H1 (cell line): ENCODE measurements at regions not wholly inside any gene's neighbourhood (a gene's known extent, or its start where the extent isn't known, plus 50 kb on each side); places are given as distances from the start of the nearest gene placed in this dataset.

Experiments
- CTCF ChIA-PET: fragments of 300-600 bp; sonication (Branson Sonifier 250); formaldehyde crosslinking; loops from one replicate; lab custom pipeline; 2021; ENCODE audit not compliant: partially characterized antibody; lab: Charles Lee
- POLR2A ChIA-PET: fragments of 300-600 bp; sonication (Branson Sonifier 250); formaldehyde crosslinking; loops from one replicate; lab custom pipeline; 2021; ENCODE audit warnings: inconsistent platforms; ENCODE audit not compliant: partially characterized antibody; lab: Charles Lee
- DNase-seq, 2 experiments: peaks; one replicate each; pipeline versions ENCODE4 v3.0.0 to v3.0.0-alpha.2; 2010 to 2022; ENCODE audit warnings: low spot score in 2 of 2, low read depth in 1 of 2, mixed read lengths in 1 of 2
- FAIRE-seq: peaks from 2 replicates; lab custom pipeline; 2011; peaks lifted over from hg19 to GRCh38; lab: Jason Lieb, UNC
- H2AFZ ChIP-seq: 2 replicates; pipeline ENCODE4 v1.8.1; 2012; ENCODE audit warnings: low read length, inconsistent platforms
- H2AK5ac ChIP-seq: 2 replicates; pipeline ENCODE4 v1.6.1; 2013; ENCODE audit warnings: low read depth, low read length
- H2BK120ac ChIP-seq: replicated peaks from 2 replicates; pipeline ENCODE3; 2013; ENCODE audit warnings: low read depth, low read length, inconsistent platforms
- H2BK12ac ChIP-seq: 2 replicates; pipeline ENCODE4 v1.6.1; 2013; ENCODE audit warnings: low read depth, low read length
- H2BK15ac ChIP-seq: 2 replicates; pipeline ENCODE4 v1.6.1; 2013; ENCODE audit warnings: low read length
- H2BK20ac ChIP-seq: 2 replicates; pipeline ENCODE4 v1.6.1; 2013; ENCODE audit warnings: low read length
- H2BK5ac ChIP-seq: 2 replicates; pipeline ENCODE4 v1.6.1; 2013; ENCODE audit warnings: low read depth, low read length
- H3K14ac ChIP-seq: 2 replicates; pipeline ENCODE4 v1.6.1; 2013; ENCODE audit warnings: inconsistent platforms; ENCODE audit not compliant: insufficient read length
- H3K18ac ChIP-seq: 2 replicates; pipeline ENCODE4 v1.6.1; 2013; ENCODE audit warnings: low read length; ENCODE audit errors: extremely low read depth
- H3K23ac ChIP-seq: 2 replicates; pipeline ENCODE4 v1.6.1; 2013; ENCODE audit warnings: inconsistent platforms; ENCODE audit not compliant: insufficient read length
- H3K23me2 ChIP-seq: 2 replicates; pipeline ENCODE4 v1.6.1; 2013; ENCODE audit warnings: low read depth, low read length
- H3K27ac ChIP-seq: 2 replicates; pipeline ENCODE4 v1.6.1; 2011; ENCODE audit warnings: low read depth, low read length, inconsistent platforms
- H3K27me3 ChIP-seq, 4 experiments: replicated peaks in 1 of 4; 1 replicate in 1 of 4; 2 replicates in 3 of 4; pipeline versions ENCODE4 v1.6.1 to v1.8.1; 2011 to 2013; ENCODE audit warnings: low read length in 3 of 4, mild to moderate bottlenecking in 3 of 4, inconsistent platforms in 2 of 4, mixed read lengths in 2 of 4, moderate library complexity in 1 of 4; ENCODE audit not compliant: control insufficient read depth in 3 of 4, insufficient read depth in 3 of 4; ENCODE audit errors: extremely low read depth in 1 of 4
- H3K36me3 ChIP-seq, 4 experiments: 2 replicates each; pipeline versions ENCODE4 v1.6.1 to v1.8.1; 2011 to 2013; ENCODE audit warnings: mild to moderate bottlenecking in 4 of 4, low read length in 3 of 4, moderate library complexity in 2 of 4, control low read depth in 1 of 4, inconsistent platforms in 1 of 4; ENCODE audit not compliant: insufficient read depth in 4 of 4, control insufficient read depth in 2 of 4
- H3K4ac ChIP-seq: replicated peaks from 2 replicates; pipeline ENCODE3; 2013; ENCODE audit warnings: low read length, low read depth, mixed read lengths, inconsistent platforms; ENCODE audit not compliant: insufficient read length
- H3K4me1 ChIP-seq, 4 experiments: replicated peaks in 1 of 4; 1 replicate in 1 of 4; 2 replicates in 3 of 4; pipeline versions ENCODE4 v1.6.1 to v1.8.1; 2011 to 2013; ENCODE audit warnings: low read length in 3 of 4, inconsistent platforms in 2 of 4, mixed read lengths in 1 of 4; ENCODE audit not compliant: insufficient read depth in 4 of 4, control insufficient read depth in 3 of 4
- H3K4me2 ChIP-seq, 2 experiments: 2 replicates each; pipeline versions ENCODE4 v1.6.1 to v1.8.1; 2011 to 2013; ENCODE audit warnings: low read depth in 2 of 2, low read length in 2 of 2, control low read depth in 1 of 2, inconsistent platforms in 1 of 2, mild to moderate bottlenecking in 1 of 2; ENCODE audit not compliant: insufficient read depth in 1 of 2
- H3K4me3 ChIP-seq, 4 experiments: fragments of 200-600, 300-600 bp in 1 of 4; sonication (generic), shearing (Covaris generic), sonication (Bioruptor Twin) in 1 of 4; 2 replicates each; pipeline versions ENCODE4 v1.5.1 to v1.8.1; 2011 to 2016; ENCODE audit warnings: low read length in 4 of 4, low read depth in 3 of 4, control low read depth in 2 of 4, inconsistent platforms in 2 of 4, mild to moderate bottlenecking in 2 of 4, mixed read lengths in 1 of 4, moderate library complexity in 1 of 4; ENCODE audit not compliant: insufficient read depth in 2 of 4; ENCODE audit errors: extremely low read depth in 1 of 4
- H3K56ac ChIP-seq: replicated peaks from 2 replicates; pipeline ENCODE3; 2013; ENCODE audit warnings: low read depth, mild to moderate bottlenecking, mixed read lengths, low read length, inconsistent platforms; ENCODE audit not compliant: insufficient read length
- H3K79me1 ChIP-seq: 2 replicates; pipeline ENCODE4 v1.6.1; 2013; ENCODE audit warnings: low read depth, low read length, control low read depth
- H3K79me2 ChIP-seq, 2 experiments: 2 replicates each; pipeline versions ENCODE4 v1.6.1 to v1.8.1; 2012 to 2013; ENCODE audit warnings: low read length in 2 of 2, mild to moderate bottlenecking in 2 of 2, inconsistent platforms in 1 of 2; ENCODE audit not compliant: insufficient read depth in 2 of 2, control insufficient read depth in 1 of 2
- H3K9ac ChIP-seq, 4 experiments: replicated peaks in 1 of 4; 1 replicate in 1 of 4; 2 replicates in 3 of 4; pipeline versions ENCODE4 v1.6.1 to v1.8.1; 2011 to 2013; ENCODE audit warnings: low read depth in 3 of 4, low read length in 3 of 4, control low read depth in 2 of 4, mild to moderate bottlenecking in 2 of 4, moderate library complexity in 2 of 4, inconsistent platforms in 1 of 4; ENCODE audit errors: extremely low read depth in 1 of 4
- H3K9me3 ChIP-seq, 2 experiments: 2 replicates each; pipeline versions ENCODE4 v1.6.1 to v1.8.1; 2012 to 2013; ENCODE audit warnings: mild to moderate bottlenecking in 2 of 2, moderate library complexity in 2 of 2, control low read depth in 1 of 2, inconsistent platforms in 1 of 2, low read depth in 1 of 2, low read length in 1 of 2, mixed read lengths in 1 of 2; ENCODE audit not compliant: insufficient read depth in 2 of 2
- H4K20me1 ChIP-seq, 2 experiments: replicated peaks in 1 of 2; 2 replicates each; pipeline versions ENCODE3 to v1.8.1; 2011 to 2013; ENCODE audit warnings: inconsistent platforms in 2 of 2, low read length in 2 of 2, mild to moderate bottlenecking in 1 of 2; ENCODE audit not compliant: insufficient read depth in 2 of 2, control insufficient read depth in 1 of 2
- H4K5ac ChIP-seq: 2 replicates; pipeline ENCODE4 v1.6.1; 2013; ENCODE audit warnings: low read length, low read depth, mixed read lengths, inconsistent platforms; ENCODE audit not compliant: insufficient read length
- H4K8ac ChIP-seq: 2 replicates; pipeline ENCODE4 v1.8.0; 2013; ENCODE audit warnings: mild to moderate bottlenecking, moderate library complexity, low read length, inconsistent platforms; ENCODE audit not compliant: insufficient read depth; ENCODE audit errors: extremely low read depth
- H4K91ac ChIP-seq: replicated peaks from 2 replicates; pipeline ENCODE3; 2013; ENCODE audit warnings: low read length, mixed read lengths, inconsistent platforms; ENCODE audit not compliant: insufficient read length
- WGBS, 2 experiments: shearing (Covaris generic) in 1 of 2; methylation state at CpG; one replicate each; pipeline versions ENCODE4 v1.1.6 to v1.1.7; 2013 to 2015; ENCODE audit warnings: low lambda C conversion rate in 2 of 2, mixed read lengths in 2 of 2, inconsistent platforms in 1 of 2, low coverage in 1 of 2, missing lambda C conversion rate in 1 of 2; ENCODE audit not compliant: insufficient replicate concordance in 2 of 2, insufficient coverage in 1 of 2, insufficient read length in 1 of 2; ENCODE audit errors: extremely low coverage in 1 of 2, missing lambda C conversion rate in 1 of 2; 5-methylcytosine and 5-hydroxymethylcytosine counted together
- TF ChIP-seq, protein P1 (sequence below): fragments of 300-600 bp; sonication (generic); IDR thresholded peaks from 2 replicates; pipeline ENCODE4 v1.7.1; 2012; ENCODE audit warnings: low read length, moderate library complexity, mild to moderate bottlenecking, inconsistent platforms; ENCODE audit not compliant: insufficient replicate concordance

DNA sequence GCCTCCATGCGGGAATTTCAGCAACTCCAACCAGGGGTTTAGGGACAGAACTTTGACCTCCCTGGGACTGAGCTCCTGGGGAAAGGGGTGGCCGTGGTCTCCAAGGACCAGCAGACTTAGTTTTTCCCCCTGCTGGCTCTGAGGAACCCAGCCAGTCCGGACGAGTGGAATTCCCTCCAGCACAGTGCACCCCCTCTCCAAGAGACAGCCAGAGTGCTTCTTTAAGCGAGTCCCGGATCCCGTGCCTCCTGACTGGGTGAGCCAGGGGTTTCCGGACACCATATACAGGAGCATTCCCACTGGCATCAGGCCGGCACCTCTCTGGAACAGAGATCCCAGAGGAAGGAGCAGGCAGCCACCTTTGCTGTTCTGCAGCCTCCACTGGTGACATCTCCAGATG lies 459.5 kb downstream of the OCA2 start:
- H2BK15ac ChIP-seq: no peak overlapping the region
- H2BK120ac ChIP-seq: no peak overlapping the region
- H3K79me2 ChIP-seq: no peaks in the 10 kb centered on the region
- H3K4me1 ChIP-seq: peaks cover 2 to 11% (median 4%) of the 10 kb centered on the region in 4 experiments; a peak in 5 of 7 replicates
- no peak overlapping the region for H2BK20ac ChIP-seq
- H3K14ac ChIP-seq: no peak overlapping the region
- no peak overlapping the region for H3K23ac ChIP-seq
- H4K20me1 ChIP-seq: no peaks in the 10 kb centered on the region
- H3K18ac ChIP-seq: no peak overlapping the region
- H2AK5ac ChIP-seq: no peak overlapping the region
- no peaks in the 10 kb centered on the region for H3K27me3 ChIP-seq
- 0 out of 2 replicates have a peak, but pooled peaks cover 1% of the 10 kb centered on the region for H3K23me2 ChIP-seq
- no peaks in the 10 kb centered on the region; a peak in 1 of 8 replicates for H3K36me3 ChIP-seq
- H2BK12ac ChIP-seq: no peak overlapping the region
- H4K5ac ChIP-seq: no peak overlapping the region
- H2AFZ ChIP-seq: no peak overlapping the region; the same call in 1 of the 2 replicates
- H4K8ac ChIP-seq: no peak overlapping the region
- H3K4me3 ChIP-seq: no peak overlapping the region
- H3K56ac ChIP-seq: no peak overlapping the region
- H2BK5ac ChIP-seq: no peak overlapping the region
- no peak for FAIRE-seq
- H3K4me2 ChIP-seq: no peak overlapping the region
- ChIA-PET POLR2A (no interaction called here), CTCF (no interaction called here)
- H3K4ac ChIP-seq: no peak overlapping the region
- H3K79me1 ChIP-seq: no peaks in the 10 kb centered on the region
- no peak overlapping the region for H3K9ac ChIP-seq
- no peak overlapping the region for H3K27ac ChIP-seq
- H4K91ac ChIP-seq: no peak overlapping the region
- WGBS, 2 experiments: 95% methylated on average over 8 of the region's 9 CpGs; no CpG with 5 or more reads in 1 of the 2 experiments
- no peaks in the 10 kb centered on the region for H3K9me3 ChIP-seq
- no peak for DNase-seq
- TF ChIP-seq, protein P1, sequence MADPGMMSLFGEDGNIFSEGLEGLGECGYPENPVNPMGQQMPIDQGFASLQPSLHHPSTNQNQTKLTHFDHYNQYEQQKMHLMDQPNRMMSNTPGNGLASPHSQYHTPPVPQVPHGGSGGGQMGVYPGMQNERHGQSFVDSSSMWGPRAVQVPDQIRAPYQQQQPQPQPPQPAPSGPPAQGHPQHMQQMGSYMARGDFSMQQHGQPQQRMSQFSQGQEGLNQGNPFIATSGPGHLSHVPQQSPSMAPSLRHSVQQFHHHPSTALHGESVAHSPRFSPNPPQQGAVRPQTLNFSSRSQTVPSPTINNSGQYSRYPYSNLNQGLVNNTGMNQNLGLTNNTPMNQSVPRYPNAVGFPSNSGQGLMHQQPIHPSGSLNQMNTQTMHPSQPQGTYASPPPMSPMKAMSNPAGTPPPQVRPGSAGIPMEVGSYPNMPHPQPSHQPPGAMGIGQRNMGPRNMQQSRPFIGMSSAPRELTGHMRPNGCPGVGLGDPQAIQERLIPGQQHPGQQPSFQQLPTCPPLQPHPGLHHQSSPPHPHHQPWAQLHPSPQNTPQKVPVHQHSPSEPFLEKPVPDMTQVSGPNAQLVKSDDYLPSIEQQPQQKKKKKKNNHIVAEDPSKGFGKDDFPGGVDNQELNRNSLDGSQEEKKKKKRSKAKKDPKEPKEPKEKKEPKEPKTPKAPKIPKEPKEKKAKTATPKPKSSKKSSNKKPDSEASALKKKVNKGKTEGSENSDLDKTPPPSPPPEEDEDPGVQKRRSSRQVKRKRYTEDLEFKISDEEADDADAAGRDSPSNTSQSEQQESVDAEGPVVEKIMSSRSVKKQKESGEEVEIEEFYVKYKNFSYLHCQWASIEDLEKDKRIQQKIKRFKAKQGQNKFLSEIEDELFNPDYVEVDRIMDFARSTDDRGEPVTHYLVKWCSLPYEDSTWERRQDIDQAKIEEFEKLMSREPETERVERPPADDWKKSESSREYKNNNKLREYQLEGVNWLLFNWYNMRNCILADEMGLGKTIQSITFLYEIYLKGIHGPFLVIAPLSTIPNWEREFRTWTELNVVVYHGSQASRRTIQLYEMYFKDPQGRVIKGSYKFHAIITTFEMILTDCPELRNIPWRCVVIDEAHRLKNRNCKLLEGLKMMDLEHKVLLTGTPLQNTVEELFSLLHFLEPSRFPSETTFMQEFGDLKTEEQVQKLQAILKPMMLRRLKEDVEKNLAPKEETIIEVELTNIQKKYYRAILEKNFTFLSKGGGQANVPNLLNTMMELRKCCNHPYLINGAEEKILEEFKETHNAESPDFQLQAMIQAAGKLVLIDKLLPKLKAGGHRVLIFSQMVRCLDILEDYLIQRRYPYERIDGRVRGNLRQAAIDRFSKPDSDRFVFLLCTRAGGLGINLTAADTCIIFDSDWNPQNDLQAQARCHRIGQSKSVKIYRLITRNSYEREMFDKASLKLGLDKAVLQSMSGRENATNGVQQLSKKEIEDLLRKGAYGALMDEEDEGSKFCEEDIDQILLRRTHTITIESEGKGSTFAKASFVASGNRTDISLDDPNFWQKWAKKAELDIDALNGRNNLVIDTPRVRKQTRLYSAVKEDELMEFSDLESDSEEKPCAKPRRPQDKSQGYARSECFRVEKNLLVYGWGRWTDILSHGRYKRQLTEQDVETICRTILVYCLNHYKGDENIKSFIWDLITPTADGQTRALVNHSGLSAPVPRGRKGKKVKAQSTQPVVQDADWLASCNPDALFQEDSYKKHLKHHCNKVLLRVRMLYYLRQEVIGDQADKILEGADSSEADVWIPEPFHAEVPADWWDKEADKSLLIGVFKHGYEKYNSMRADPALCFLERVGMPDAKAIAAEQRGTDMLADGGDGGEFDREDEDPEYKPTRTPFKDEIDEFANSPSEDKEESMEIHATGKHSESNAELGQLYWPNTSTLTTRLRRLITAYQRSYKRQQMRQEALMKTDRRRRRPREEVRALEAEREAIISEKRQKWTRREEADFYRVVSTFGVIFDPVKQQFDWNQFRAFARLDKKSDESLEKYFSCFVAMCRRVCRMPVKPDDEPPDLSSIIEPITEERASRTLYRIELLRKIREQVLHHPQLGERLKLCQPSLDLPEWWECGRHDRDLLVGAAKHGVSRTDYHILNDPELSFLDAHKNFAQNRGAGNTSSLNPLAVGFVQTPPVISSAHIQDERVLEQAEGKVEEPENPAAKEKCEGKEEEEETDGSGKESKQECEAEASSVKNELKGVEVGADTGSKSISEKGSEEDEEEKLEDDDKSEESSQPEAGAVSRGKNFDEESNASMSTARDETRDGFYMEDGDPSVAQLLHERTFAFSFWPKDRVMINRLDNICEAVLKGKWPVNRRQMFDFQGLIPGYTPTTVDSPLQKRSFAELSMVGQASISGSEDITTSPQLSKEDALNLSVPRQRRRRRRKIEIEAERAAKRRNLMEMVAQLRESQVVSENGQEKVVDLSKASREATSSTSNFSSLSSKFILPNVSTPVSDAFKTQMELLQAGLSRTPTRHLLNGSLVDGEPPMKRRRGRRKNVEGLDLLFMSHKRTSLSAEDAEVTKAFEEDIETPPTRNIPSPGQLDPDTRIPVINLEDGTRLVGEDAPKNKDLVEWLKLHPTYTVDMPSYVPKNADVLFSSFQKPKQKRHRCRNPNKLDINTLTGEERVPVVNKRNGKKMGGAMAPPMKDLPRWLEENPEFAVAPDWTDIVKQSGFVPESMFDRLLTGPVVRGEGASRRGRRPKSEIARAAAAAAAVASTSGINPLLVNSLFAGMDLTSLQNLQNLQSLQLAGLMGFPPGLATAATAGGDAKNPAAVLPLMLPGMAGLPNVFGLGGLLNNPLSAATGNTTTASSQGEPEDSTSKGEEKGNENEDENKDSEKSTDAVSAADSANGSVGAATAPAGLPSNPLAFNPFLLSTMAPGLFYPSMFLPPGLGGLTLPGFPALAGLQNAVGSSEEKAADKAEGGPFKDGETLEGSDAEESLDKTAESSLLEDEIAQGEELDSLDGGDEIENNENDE: no peak
